Pons (tissue), 1 donor: ENCODE measurements at regions not wholly inside any gene's neighbourhood (a gene's known extent, or its start where the extent isn't known, plus 50 kb on each side); places are given as distances from the start of the nearest gene placed in this dataset.
A peak's percentile ranks its signal among the peaks of the same experiment; 100 is the strongest.

Source experiments
- DNase-seq: peaks from one replicate; pipeline ENCODE4 v3.0.0-alpha.2; 2016; ENCODE audit warnings: low spot score

DNA sequence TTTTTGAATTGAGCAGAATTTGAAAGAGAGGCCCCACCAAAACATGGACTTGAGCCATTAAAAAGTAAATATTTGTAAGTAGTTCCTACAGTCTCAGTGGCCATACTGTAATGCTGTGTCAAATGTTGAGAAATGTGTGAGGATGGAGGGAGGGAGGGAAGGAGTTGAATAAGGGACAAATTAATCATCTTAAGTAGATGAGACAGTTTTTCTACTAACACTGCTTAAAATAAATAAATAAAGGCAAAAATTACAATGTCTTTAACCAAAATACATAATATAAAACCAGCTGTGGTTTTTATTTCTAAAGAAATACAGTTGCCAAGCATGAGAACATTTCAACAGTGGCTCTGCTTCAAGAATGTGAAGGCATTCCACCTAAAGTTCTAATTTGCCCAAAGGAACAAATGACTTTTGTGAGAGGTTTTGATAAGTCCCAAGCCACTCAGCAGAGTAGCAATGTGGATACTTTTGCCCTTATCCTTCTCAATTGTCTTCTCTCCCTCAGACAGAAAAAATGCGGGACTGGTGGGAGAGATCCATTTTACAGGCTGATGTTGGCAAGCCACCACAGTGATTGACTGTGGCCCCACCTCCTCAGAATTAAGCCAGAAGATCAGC lies 427.0 kb upstream of the RARB start:
- no peak for DNase-seq

DNA sequence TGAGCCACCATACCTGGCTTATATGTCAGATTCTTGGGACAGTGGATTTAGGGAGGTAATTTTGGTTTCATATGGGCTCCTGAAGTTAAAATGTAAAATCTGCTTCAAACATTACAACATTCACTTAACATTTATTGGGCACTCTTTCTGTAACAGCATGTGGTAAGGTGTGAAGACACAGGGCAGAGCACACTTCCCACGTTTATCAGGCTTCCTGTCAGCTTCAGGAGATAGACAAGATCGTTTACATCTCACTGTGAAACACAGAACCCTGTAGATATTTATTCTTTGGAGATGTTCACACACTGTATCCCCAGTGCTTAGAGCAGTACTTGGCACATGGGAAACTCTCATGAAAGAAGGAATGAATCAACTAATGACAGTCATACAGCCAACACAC lies 426.0 kb upstream of the RARB start:
- no peak for DNase-seq

DNA sequence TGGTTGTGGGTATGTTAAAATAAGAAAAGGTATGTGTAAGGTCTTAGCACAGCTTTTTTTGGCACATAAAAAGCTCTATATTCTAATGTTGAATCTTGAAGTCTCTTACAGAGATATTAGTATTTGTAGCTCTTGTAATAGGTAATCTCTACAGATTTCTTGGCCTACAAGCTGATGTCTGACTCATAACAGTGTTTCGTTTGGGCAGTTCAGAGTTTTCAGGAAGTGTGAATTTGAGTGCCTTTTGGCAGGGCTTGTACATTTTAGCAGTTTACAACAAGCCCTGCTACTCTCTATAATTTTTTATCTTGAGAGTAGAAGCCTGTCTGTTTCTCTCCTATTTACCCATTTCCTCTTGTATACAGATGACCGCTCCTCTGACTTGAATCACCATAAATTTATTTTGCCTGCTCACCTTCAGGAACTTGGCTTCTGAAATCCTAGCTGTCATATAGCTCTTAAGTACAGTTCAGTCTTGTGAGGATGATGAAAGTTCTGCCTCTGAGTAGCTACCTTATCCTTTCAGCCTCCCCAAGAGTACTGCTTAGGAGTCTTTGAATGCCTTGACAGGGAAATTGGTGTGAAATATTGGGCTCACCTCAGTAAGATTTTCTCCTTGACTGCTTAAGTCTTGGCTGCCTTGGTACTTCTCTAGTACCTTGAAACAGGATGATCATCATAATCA lies 419.9 kb upstream of the RARB start:
- DNase-seq, result no peak

DNA sequence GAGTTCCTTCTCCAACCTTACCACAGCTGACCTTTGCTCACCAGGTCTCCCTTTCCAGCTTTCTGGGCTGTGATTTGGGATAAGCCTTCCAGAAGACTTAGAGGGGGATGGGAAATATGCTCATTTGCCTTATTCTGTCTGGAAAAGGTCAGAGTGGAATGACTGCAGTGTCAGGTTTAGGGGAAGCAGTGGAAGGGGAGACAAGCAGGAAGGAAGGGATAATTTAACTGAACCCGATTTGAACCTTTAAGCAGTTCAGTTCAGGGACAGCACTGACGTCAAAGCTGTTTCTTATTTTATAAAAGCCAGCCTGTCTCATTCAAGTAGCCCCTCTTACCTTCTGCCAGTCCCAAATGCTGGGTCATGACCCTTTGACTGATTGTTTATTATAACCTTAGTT lies 418.4 kb upstream of the RARB start:
- DNase-seq, result no peak

DNA sequence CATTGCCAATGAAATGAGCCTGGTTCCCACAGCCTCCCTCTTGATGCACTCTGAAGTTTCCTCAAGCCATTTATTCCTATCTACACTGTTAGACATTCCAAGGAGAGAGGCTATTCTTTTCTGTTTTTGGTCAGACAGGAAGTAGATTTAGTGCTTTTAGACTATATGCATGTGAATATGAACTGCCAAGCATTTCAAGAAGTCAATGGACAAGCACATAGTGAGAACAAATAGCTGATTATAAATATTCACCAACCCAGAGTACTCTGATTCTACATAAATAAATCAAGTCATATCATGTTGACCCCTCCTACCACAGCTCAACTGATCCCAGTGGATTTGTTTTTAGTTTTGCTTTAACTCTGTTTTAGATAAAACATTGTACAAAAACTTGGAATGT lies 412.5 kb upstream of the RARB start:
- DNase-seq, result no peak

DNA sequence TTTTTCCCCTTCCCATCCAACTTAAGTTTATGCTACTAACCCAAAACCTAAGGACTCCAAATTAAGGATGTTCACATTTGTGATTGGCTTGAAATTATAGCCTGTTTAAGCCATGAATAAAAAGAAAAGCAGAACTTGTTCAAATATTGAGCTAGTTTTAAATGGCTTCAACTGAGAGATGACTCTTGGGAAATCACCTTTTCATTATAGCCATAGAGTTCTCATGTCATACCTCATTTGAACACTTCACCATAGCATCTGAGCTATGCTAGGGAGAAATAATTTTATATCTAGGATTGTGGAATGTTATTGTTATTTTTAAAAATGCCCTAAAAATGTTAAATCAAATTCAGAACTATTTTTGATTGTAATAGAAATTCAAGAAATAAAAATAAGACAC lies 409.2 kb upstream of the RARB start:
- DNase-seq, result no peak

DNA sequence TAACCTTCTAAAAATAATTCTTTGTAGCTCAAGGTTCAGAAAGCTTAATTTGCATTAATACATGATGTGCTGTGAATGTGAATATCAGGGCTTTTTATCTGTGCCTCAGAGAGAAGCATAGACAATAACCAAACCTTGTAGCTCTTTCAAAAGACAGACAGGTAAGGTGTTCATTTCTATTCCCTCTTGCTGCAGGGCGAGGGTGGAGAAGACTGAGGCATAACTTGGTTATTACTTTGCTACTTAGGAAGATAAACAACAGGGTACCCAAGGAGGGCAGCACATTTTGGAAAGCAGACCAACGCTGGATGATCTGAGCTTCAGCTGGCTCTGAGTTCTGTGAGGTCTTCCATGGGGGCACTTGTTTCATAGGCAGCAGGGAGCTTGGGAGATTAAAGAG lies 408.6 kb upstream of the RARB start:
- DNase-seq, result no peak

DNA sequence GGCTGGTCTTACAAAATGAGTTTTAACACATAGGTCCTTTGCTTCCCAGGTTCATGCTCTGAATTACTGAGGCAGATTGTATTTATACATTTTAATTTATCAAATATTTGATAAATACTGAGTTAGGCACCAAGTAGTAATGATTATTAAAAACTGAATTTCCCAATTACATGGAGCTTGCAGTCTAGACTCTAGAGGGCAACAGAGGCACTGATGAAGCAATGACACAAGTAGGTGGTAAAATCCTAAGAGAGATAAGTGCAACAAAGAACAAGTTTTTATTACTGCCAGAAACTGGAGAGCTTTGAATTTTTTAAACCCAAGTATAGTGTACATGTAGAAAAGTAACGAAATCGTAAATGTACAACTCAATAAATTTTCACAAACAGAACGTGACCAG lies 406.2 kb upstream of the RARB start:
- DNase-seq, result peak; percentile 44

DNA sequence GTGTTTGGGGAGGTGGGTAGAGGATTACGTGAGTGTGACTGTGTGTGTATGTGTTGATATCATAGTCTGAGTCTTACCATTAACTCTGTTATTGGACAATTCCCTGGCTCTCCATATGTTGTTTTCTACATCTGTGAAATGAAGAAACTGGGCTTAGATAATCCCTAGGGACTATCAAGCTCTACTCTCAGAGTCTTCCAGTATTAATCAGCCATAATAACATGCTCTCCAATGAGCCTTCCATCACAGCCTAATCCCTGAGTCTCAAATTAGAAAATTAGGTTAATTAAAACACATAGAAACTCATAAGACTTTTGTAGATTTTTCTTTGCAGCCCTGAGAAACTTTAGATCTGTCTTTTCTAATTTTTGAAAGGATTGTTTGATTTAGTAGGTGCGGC lies 404.2 kb upstream of the RARB start:
- no peak for DNase-seq

DNA sequence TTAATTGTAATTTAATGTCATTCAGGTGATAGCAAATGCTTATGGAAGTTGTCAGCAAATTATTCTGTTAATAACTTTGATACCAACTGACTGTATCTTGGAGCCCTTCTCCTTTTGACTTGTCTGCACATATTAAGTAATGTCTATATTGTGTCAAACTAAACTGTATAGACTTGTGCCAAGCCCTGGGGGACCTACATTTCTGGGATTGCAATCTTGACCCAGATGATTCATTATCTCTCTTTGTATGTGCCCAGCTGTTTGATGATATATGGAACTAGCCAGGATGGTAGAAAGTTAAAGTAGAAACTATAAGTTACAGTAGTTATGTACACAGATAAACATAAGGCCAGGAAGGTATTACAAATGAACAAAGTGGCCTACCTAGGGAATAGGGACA lies 402.8 kb upstream of the RARB start:
- DNase-seq, result no peak

DNA sequence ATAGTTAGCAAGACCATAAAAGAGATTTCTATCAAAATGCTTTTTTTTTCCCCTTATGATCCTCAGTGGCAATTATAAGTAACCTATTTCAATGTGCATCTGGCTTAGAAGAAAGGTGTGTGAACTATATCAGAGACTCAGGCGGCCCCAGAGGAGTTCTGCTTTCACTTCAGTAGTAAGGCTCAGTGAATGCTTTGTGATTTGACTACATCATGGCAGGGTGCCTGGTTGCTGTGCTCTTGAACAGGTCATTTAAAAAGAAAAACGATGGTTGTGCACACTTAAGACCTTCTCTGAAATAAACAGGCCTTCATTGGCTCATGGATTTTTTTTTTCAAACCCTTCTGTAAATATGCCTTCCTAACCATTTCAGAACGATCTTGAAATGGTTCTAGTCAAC lies 400.4 kb upstream of the RARB start:
- DNase-seq, result no peak

DNA sequence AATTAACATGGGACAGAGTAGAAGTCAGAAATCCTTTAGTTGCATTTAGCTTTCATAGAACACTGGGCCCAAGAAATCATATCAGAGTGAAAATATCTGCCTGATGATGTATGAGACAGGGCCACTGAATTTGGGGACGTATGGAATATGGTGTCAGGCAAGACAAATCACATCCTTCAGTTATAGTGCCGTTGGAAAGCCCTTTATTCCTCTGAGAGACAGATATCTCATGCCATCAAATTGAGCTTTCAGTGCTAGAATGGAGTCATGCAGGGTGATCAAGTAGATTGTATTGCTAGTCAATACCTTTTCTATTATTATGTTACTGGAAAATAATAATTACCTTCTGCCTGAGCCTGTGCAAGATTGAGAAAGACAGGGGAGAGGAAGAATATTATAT lies 398.2 kb upstream of the RARB start:
- DNase-seq, result no peak

DNA sequence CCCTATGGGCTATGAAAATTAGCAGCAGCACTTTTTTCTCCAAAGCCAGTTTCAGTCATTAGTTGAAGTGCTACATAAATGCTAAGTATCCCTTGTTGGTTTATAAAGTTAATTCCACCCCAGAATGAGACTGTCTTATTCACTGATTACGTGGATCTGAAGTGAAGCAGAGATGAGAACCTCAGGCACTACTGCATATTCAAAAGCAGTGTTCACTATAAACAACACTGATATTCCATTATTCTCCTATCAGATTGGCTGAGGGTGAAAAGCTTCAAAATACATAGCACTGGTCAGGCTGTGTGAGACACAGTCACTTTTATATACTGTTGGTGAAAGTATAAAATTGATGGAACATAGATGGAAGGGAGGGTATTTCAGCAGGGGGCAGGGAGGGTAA lies 395.7 kb upstream of the RARB start:
- DNase-seq, result no peak

DNA sequence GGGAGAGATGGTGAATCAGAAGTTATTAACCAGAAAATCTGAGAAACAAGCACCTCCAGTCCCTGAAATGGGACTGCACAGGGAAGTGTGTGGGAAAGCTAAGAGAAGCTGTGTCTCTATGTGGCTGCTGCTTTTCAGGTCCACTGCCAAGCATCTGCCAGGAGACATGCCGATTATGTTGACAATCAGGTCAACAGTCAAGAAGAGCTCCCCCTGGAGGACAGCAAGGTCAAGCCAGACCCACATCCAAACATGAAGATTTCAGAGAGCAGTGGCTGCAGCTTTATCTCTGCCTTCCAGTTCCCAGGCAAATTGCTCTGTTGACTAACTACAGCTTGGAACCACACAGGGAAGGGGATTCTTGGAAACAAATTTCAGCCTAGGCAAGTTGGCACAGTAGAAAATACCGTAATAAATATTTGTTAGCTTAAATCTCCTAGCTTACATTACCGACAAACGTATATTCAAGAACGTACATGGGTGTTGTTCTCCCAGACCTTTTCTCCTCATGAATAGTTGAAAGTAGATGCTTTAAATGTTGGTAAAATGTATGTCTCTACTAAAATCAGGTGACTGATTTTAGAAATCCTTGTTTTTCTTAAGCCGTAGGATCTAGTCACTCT lies 394.5 kb upstream of the RARB start:
- DNase-seq, result peak; percentile 72

DNA sequence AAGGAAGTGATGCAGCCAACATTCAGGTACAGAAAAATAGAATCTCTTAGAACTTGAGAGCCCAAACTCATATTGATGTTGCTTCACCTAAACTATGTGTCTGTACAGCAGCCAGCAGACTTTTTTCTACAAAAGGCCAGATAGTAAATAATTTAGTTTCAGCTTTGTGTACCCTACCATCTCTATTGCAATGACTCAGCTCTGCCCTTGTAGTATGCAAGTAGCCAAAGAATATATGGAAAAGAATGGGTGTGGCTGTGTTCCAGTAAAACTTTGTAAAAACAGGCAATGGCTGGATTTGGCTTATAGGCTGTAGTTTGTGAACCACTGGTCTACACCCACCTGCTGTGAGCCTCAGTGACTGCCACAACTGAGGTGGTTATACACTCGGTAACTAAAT lies 392.5 kb upstream of the RARB start:
- no peak for DNase-seq

DNA sequence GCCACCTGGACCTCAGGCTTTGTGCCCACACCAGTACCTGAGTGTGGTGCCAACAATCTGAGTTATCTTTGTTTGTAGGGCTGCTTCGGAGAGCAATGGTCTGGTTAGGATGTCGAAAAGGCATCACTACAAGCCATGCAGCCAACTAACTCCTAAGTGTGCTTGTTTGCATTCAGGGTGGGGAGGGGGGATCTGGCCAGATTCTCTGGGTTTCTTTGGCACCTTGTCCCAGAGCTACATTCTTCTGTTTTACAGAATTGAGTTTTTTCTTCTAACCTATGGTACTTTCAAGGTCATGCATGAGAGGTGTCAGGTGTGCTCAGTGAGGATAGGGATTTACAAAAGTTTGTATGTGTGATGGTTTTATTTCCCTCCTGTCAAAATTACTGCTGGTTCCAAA lies 391.4 kb upstream of the RARB start:
- DNase-seq, result no peak

DNA sequence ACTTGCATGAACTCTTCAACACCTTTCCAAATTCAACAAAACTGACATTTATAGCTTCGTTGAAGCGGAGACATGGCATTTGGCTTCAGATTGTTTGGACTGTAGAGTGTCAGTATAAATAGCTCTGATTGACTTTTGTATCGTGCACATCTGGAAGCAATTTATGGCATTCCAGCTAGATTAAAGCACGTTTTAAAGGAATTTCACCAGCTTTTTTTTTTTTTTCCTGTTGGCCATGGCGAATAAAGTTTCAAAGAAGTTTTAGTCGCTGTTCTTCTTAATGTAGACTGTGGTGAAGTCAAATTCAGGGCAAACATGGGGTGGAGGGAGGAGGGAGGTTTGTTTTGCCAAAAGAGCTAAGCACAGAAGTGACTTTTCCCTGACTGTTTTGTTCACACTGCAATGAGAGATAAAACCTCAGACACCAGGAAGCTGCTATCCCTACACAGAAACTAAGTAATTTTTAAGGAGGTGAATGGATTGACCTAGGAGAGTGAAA lies 391.0 kb upstream of the RARB start:
- DNase-seq, result no peak

DNA sequence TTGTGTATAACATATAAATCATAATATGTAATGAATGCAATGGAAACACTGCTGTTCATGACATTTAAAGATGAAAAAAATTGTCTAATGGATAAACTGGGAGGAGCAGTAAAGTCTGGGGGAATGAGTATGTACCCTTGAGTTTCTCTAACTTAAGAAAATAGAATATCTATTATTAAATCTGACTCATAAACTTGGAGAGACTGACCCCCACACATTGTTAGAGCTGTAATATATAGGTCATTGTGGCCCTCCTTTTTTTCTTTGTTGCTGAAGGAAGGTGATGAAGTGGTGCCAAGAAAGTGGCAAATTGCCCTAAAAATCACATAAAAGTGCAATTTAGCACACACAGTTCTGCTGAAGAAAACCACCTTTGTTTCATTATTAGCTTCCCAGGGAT lies 389.8 kb upstream of the RARB start:
- DNase-seq, result no peak

DNA sequence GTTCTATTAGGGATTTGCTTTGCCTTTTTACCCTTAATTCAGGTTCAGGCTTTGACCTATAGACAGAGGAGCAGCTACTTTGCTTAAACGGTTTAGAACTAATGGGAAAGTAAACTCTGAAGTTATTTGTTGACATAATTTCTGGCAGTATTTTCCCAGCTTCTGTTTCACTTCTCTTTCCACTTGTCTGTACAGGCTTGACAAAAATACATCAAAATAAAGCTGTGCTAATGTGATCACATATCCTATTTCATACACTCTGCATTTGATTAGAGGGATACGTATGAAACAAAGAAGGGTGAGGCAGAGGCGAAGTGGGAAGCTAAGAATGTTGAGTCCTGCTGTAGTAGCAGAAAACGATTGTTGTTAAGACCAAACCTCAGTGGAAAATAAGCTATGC lies 389.1 kb upstream of the RARB start:
- DNase-seq, result no peak

DNA sequence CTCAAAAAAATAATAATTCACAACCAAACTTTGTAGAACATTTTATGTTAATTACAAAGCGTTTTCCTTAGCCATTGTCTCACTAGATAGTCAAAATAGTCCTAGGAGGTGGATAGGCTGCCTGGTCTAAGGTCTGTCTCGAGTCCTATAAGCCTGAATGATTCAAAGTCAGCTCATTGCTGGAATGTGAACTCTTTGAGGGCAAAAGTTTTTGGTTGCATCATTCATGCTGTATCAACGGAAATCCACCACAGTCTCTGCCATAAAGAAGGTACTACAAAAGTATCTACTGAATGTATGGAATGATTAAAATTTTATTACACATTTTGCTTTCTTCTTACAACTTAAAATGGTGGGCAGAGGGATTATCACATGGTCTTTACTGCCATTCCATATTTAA lies 387.3 kb upstream of the RARB start:
- no peak for DNase-seq

DNA sequence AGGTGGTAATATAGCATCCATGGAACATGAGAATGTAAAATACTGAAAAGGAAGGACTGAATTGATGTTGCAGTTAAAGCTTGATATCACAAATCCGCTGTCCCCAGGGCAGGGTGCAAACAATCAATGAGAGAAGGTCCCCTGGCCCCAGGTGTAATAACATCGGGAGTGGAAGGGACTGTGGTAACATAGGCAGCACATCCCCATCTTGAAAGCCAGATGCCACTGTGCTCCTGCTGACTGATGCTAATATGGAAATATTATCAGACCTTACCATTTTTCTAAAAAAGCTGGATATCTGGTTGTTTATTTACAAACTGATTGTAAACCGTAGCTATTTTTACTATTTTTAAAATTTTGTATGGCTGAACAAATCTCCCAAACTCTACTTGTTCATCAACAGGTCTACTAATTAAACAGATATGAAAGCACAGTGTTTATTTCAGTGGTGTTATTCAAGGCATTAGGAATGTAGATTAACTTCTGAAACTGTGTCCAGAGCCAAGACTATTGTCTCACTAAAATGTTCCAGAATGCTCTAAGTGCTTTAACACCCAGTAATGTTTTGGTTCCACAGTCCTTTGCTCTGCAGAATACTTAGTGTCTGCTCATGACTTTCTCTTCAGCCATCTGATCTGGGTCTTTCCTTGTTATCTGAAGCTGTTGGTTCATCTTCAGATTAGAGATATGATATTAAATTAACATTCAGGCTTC lies 386.0 kb upstream of the RARB start:
- no peak for DNase-seq

DNA sequence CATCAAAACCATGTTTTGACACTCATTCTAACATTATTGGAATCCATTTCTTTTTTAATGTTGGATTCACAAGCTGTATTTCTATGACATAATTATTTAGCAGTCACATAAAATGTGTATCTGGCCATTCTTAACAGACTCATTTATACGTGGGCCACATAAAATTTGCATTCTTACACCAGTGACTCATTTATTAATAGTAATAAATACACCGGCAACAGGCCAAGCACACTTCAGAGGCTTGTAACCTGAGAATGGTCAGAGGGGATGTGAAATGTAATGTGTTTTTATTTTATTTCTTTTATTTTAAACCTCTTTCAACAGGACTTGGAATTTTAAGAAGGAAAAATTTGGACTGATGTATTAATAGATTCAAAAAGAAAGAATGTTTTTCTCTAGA lies 384.9 kb upstream of the RARB start:
- DNase-seq, result no peak

DNA sequence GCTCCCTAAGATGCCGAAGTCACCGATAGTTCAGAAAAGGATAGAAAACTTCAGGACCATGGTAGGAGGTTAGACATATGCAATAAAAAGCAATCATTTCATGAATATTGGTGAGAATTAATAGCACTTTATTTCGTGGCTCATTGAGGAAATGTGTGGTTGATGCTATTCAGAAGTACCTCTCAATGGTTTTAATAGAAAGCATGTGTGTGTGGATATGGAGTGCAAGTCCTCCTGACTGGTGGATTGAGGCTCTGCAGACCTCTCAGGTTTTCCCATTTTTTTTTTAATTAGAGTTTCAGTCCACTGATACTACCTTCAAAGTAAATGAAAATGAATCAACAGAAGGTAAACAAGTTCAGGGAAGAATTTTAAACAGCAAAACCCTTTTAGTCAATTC lies 384.3 kb upstream of the RARB start:
- DNase-seq, result no peak
